ENCODE measurements at regions not wholly inside any gene's neighbourhood (a gene's known extent, or its start where the extent isn't known, plus 50 kb on each side); places are given as distances from the start of the nearest gene placed in this dataset.

DNA sequence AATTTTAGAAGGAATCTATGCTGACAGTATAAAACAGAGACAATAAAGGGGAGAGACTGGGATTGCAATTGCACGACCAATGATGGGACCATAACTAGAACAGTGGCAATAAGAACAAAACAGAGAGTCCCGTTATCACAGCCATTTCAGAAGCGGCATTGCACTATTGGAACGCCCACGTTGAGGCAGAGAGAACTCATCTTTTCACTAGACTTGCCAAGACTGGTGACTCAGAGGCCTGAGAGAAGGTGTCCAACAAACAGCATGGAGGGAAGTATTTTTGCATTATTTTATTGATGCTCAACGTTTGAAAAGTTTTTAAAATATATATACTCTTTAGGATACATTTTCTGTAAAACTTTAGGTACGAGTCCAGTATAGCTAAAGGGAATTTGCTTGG is 737.7 kb downstream of the TLE1 start:
- FAIRE-seq (no peak), DNase-seq (ENCODE audit: low spot score) (no peak), ATAC-seq (no peak)
- H3K4me3 ChIP-seq (replicated peaks in 1 of 3; ENCODE audit: insufficient read depth in 1 of 3, low read depth in 2 of 3, low read length in 3 of 3) = no peak overlapping the region
- WGBS (ENCODE audit: low lambda C conversion rate) = 18% methylated on average over 7 of the region's 7 CpGs
- H3K4me1 ChIP-seq (ENCODE audit: insufficient read depth, low read length) = no peaks in the 10 kb centered on the region
- no peak overlapping the region for H3K9ac ChIP-seq (ENCODE audit: insufficient read depth, low read depth, low read length)
- no peak overlapping the region for H2AFZ ChIP-seq (ENCODE audit: low read length)
- H3K9me3 ChIP-seq (ENCODE audit: low read length) = no peaks in the 10 kb centered on the region
- no peak overlapping the region for H3K27ac ChIP-seq (ENCODE audit: extremely low read length, insufficient read depth, low read length)
- no peaks in the 10 kb centered on the region for H4K20me1 ChIP-seq (ENCODE audit: insufficient read depth, low read length)
- H3K79me2 ChIP-seq (ENCODE audit: insufficient read depth, low read length) = no peaks in the 10 kb centered on the region
- BruUV-seq (replicated peaks) = no TSS peak
- TF ChIP-seq ZNF256 (CRISPR knock-in tag; conservative IDR thresholded peaks at IDR 0.05) = no peak
- no peaks in the 10 kb centered on the region for H3K27me3 ChIP-seq (ENCODE audit: control insufficient read depth in 1 of 2, insufficient read depth in 2 of 2, low read length in 2 of 2)
- ChIA-PET POLR2A (no interaction called here), CTCF (ENCODE audit: low intra/inter-chr PET ratio, low total read pairs) (no interaction called here)
- in situ Hi-C loops (cut with HindIII; ENCODE audit: extremely low pct_ligation_motif_present, low pct_unique_long_range_greater_than_20kb) = no loop called here
- H3K36me3 ChIP-seq (replicated peaks in 1 of 2; ENCODE audit: control insufficient read depth in 1 of 2, insufficient read depth in 2 of 2, low read length in 2 of 2) = no peaks in the 10 kb centered on the region
- intact Hi-C loops (cut with micrococcal nuclease; ENCODE audit: unreplicated experiment) = no loop called here
- H3K4me2 ChIP-seq (ENCODE audit: low read depth, low read length) = no peak overlapping the region

- Histone ChIP-seq H3K9ac (ENCODE audit: insufficient read depth, low read depth, low read length) (no peak overlapping the region), H3K27ac (ENCODE audit: extremely low read length, insufficient read depth, low read length) (no peak overlapping the region), H3K4me1 (ENCODE audit: insufficient read depth, low read length) (no peaks in the 10 kb centered on the region), H3K79me2 (ENCODE audit: insufficient read depth, low read length) (no peaks in the 10 kb centered on the region), H3K9me3 (ENCODE audit: low read length) (no peaks in the 10 kb centered on the region), H2AFZ (ENCODE audit: low read length) (no peak overlapping the region), H4K20me1 (ENCODE audit: insufficient read depth, low read length) (no peaks in the 10 kb centered on the region), H3K4me3 (replicated peaks in 1 of 3; ENCODE audit: insufficient read depth in 1 of 3, low read depth in 2 of 3, low read length in 3 of 3) (no peak overlapping the region), H3K36me3 (replicated peaks in 1 of 2; ENCODE audit: control insufficient read depth in 1 of 2, insufficient read depth in 2 of 2, low read length in 2 of 2) (no peaks in the 10 kb centered on the region), H3K27me3 (ENCODE audit: control insufficient read depth in 1 of 2, insufficient read depth in 2 of 2, low read length in 2 of 2) (no peaks in the 10 kb centered on the region), H3K4me2 (ENCODE audit: low read depth, low read length) (no peak overlapping the region)
- BruUV-seq (replicated peaks) = no TSS peak
- in situ Hi-C loops (cut with HindIII; ENCODE audit: extremely low pct_ligation_motif_present, low pct_unique_long_range_greater_than_20kb) = no loop called here
- intact Hi-C loops (cut with micrococcal nuclease; ENCODE audit: unreplicated experiment) = no loop called here
- ChIA-PET POLR2A (no interaction called here), CTCF (ENCODE audit: low intra/inter-chr PET ratio, low total read pairs) (no interaction called here)
- DNase-seq (ENCODE audit: low spot score) = no peak
- no peak for FAIRE-seq
- 55% methylated on average over 4 of the region's 4 CpGs for WGBS (ENCODE audit: low lambda C conversion rate)
- ATAC-seq = no peak
- no peak for TF ChIP-seq ZNF337 (CRISPR knock-in tag; IDR thresholded peaks at IDR 0.05; ENCODE audit: borderline replicate concordance, low read depth)
Measured at GRCh38 chr9:80948876-80949275, 740.5 kb downstream of the TLE1 start.

GRCh38 chr9:80948066-80948465 is 741.3 kb downstream of the TLE1 start:
- CTCF ChIA-PET (ENCODE audit: low intra/inter-chr PET ratio, low total read pairs) = no interaction called here
- WGBS (ENCODE audit: low lambda C conversion rate) = 5% methylated on average over 2 of the region's 3 CpGs
- Histone ChIP-seq H4K20me1 (ENCODE audit: insufficient read depth, low read length) (no peaks in the 10 kb centered on the region), H2AFZ (ENCODE audit: low read length) (no peak overlapping the region), H3K9me3 (ENCODE audit: low read length) (no peaks in the 10 kb centered on the region), H3K36me3 (replicated peaks in 1 of 2; ENCODE audit: control insufficient read depth in 1 of 2, insufficient read depth in 2 of 2, low read length in 2 of 2) (no peaks in the 10 kb centered on the region), H3K4me1 (ENCODE audit: insufficient read depth, low read length) (no peaks in the 10 kb centered on the region), H3K79me2 (ENCODE audit: insufficient read depth, low read length) (no peaks in the 10 kb centered on the region), H3K9ac (ENCODE audit: insufficient read depth, low read depth, low read length) (no peak overlapping the region), H3K27me3 (ENCODE audit: control insufficient read depth in 1 of 2, insufficient read depth in 2 of 2, low read length in 2 of 2) (no peaks in the 10 kb centered on the region), H3K4me3 (replicated peaks in 1 of 3; ENCODE audit: insufficient read depth in 1 of 3, low read depth in 2 of 3, low read length in 3 of 3) (no peak overlapping the region), H3K27ac (ENCODE audit: extremely low read length, insufficient read depth, low read length) (no peak overlapping the region), H3K4me2 (ENCODE audit: low read depth, low read length) (no peak overlapping the region)
- no TSS peak for BruUV-seq (replicated peaks)
- in situ Hi-C loops (cut with HindIII; ENCODE audit: extremely low pct_ligation_motif_present, low pct_unique_long_range_greater_than_20kb) (no loop called here), intact Hi-C loops (cut with micrococcal nuclease; ENCODE audit: unreplicated experiment) (no loop called here)
- DNase-seq (ENCODE audit: low spot score) (no peak), FAIRE-seq (no peak), ATAC-seq (no peak)
- POLR2A ChIA-PET = no interaction called here
- TF ChIP-seq, protein P1, sequence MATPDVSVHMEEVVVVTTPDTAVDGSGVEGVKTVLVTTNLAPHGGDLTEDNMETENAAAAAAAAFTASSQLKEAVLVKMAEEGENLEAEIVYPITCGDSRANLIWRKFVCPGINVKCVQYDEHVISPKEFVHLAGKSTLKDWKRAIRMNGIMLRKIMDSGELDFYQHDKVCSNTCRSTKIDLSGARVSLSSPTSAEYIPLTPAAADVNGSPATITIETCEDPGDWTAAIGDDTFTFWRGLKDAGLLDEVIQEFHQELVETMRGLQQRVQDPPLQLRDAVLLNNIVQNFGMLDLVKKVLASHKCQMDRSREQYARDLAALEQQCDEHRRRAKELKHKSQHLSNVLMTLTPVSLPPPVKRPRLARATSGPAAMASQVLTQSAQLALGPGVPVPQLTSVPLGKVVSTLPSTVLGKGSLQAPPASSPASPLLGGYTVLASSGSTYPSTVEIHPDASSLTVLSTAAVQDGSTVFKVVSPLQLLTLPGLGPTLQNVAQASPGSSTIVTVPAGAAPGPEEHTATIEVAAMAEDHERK (CRISPR knock-in tag; IDR thresholded peaks at IDR 0.05; ENCODE audit: low read depth) = no peak
- TF ChIP-seq ZNF652 (CRISPR knock-in tag; IDR thresholded peaks at IDR 0.05; ENCODE audit: borderline replicate concordance, low read depth) (no peak), REXO4 (CRISPR knock-in tag; IDR thresholded peaks at IDR 0.05; ENCODE audit: borderline replicate concordance) (no peak), MAF1 (CRISPR knock-in tag; IDR thresholded peaks at IDR 0.05; ENCODE audit: borderline replicate concordance) (no peak), WIZ (CRISPR knock-in tag; IDR thresholded peaks at IDR 0.05) (no peak)
- TF ChIP-seq, protein P2, sequence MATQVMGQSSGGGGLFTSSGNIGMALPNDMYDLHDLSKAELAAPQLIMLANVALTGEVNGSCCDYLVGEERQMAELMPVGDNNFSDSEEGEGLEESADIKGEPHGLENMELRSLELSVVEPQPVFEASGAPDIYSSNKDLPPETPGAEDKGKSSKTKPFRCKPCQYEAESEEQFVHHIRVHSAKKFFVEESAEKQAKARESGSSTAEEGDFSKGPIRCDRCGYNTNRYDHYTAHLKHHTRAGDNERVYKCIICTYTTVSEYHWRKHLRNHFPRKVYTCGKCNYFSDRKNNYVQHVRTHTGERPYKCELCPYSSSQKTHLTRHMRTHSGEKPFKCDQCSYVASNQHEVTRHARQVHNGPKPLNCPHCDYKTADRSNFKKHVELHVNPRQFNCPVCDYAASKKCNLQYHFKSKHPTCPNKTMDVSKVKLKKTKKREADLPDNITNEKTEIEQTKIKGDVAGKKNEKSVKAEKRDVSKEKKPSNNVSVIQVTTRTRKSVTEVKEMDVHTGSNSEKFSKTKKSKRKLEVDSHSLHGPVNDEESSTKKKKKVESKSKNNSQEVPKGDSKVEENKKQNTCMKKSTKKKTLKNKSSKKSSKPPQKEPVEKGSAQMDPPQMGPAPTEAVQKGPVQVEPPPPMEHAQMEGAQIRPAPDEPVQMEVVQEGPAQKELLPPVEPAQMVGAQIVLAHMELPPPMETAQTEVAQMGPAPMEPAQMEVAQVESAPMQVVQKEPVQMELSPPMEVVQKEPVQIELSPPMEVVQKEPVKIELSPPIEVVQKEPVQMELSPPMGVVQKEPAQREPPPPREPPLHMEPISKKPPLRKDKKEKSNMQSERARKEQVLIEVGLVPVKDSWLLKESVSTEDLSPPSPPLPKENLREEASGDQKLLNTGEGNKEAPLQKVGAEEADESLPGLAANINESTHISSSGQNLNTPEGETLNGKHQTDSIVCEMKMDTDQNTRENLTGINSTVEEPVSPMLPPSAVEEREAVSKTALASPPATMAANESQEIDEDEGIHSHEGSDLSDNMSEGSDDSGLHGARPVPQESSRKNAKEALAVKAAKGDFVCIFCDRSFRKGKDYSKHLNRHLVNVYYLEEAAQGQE (IDR thresholded peaks at IDR 0.05; ENCODE audit: borderline replicate concordance in 1 of 2, low read depth in 1 of 2, low read length in 2 of 2) = no peak
